DND-41 (cell line): ENCODE measurements at regions not wholly inside any gene's neighbourhood (a gene's known extent, or its start where the extent isn't known, plus 50 kb on each side); places are given as distances from the start of the nearest gene placed in this dataset.

Experiments
- EZH2 ChIP-seq: IDR thresholded peaks from 3 replicates; pipeline ENCODE4 v1.6.1; 2012; ENCODE audit warnings: borderline replicate concordance, low read depth, mild to moderate bottlenecking, moderate library complexity, low read length, inconsistent platforms; ENCODE audit not compliant: severe bottlenecking
- TF ChIP-seq, protein P1 (sequence below): IDR thresholded peaks from 2 replicates; pipeline ENCODE4 v1.5.1; 2012; ENCODE audit warnings: borderline replicate concordance, low read length, moderate library complexity, mild to moderate bottlenecking; ENCODE audit not compliant: poor library complexity, severe bottlenecking; ENCODE audit errors: extremely low read depth

DNA sequence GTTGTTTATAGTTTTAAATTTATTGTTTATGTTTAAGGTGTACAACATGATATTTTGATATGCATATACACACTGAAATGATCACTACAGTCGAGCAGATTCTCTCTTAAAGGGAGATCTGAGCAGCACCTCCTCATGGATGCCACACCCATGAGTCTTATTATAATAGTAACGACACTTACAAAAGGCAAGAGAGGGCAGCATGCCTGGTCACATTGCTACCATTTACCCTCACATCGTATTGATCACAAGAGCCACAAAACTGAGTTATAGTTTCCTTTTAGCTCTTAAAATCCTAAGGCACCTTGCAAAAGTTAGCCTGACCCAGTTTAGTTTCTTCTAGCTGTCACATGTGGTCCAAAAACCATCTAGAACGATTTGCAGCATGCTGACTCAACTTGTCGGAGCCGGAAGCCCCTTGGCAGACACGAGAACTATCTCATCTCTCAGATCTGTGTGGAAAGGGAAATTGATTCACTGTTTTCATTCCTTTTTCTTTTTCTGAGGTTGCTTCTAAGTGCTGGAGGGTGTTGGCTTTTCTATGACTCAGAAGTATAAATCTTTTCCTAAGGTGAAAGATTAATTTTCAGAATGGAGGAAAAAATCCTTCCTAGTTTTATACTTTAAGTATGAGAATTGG lies 85.3 kb downstream of the CDC42EP3 start:
- TF ChIP-seq, protein P1, sequence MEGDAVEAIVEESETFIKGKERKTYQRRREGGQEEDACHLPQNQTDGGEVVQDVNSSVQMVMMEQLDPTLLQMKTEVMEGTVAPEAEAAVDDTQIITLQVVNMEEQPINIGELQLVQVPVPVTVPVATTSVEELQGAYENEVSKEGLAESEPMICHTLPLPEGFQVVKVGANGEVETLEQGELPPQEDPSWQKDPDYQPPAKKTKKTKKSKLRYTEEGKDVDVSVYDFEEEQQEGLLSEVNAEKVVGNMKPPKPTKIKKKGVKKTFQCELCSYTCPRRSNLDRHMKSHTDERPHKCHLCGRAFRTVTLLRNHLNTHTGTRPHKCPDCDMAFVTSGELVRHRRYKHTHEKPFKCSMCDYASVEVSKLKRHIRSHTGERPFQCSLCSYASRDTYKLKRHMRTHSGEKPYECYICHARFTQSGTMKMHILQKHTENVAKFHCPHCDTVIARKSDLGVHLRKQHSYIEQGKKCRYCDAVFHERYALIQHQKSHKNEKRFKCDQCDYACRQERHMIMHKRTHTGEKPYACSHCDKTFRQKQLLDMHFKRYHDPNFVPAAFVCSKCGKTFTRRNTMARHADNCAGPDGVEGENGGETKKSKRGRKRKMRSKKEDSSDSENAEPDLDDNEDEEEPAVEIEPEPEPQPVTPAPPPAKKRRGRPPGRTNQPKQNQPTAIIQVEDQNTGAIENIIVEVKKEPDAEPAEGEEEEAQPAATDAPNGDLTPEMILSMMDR = no peak
- TF ChIP-seq EZH2 = no peak
